GM18498 (cell line): ENCODE measurements at regions not wholly inside any gene's neighbourhood (a gene's known extent, or its start where the extent isn't known, plus 50 kb on each side); places are given as distances from the start of the nearest gene placed in this dataset.

Experiments
- ATAC-seq: cut with Tn5 transposase; IDR thresholded peaks from one replicate; pipeline ENCODE4 v1.9.1; 2021; ENCODE audit warnings: mild to moderate bottlenecking, moderate library complexity; ENCODE audit not compliant: unreplicated experiment

DNA sequence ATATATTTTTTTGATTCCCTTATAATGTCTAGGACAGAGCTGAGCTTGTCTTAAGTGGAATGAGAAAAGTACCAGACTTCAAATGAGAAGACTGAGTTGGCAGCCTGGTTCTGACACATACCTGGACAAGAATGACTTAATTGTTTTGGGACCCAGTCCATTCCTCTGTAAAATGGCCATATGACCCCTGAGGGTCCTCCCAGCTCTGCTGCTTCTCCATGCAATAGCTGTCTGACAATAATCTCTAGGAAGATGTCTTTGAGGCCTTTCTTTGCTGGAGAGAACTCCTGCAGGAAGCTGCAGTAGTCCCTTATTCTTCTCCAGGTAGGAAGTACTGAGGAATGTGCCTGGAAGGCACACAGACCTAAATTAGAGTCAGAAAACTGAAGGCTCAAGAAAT, 55.9 kb upstream of the SLIT3 start:
- ATAC-seq: no peak

- ATAC-seq: no peak
These were observed 55.2 kb upstream of the SLIT3 start for GRCh38 chr5:169356181-169356580.

DNA sequence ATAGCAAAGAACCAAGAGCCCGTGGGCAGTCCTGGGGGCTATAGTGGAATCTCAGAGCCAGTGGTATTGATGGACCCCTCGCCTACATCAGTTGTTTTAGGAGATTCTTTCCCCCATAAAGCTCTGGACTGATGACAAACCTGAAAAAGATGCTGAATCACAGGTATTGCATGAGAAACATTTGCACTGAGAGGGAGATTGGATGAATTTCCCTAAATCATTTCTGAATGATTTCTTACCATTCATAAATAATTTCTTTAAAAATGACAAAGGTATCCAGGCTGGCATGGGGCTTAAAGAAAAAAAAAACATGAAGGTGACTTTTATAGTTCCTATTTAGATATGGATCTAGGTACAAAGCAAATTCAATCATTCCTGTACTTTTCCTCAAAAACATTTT, 54.0 kb upstream of the SLIT3 start:
- ATAC-seq: no peak

GRCh38 chr5:169354263-169354662, 53.3 kb upstream of the SLIT3 start:
- ATAC-seq: no peak

GRCh38 chr5:169352901-169353300, 52.0 kb upstream of the SLIT3 start:
- ATAC-seq: no peak

DNA sequence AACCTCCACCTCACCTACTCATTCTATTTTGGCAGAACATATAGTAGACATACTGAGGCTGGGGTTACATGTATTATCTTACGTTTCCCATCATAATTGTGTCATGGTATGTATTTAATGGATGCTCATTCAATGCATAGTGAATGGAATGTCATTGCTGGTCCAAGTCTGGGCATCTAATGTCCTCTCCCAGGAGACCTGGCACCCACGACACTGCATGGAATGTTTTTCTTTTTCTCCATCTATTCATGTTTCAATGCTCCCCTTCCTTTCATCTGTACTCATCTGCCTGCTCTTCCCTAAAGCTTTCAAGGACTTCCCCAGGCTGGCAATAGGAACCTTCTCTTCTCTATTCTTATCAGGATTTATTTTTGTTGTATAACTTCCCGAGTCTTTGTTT, 50.8 kb upstream of the SLIT3 start:
- ATAC-seq: no peak

DNA sequence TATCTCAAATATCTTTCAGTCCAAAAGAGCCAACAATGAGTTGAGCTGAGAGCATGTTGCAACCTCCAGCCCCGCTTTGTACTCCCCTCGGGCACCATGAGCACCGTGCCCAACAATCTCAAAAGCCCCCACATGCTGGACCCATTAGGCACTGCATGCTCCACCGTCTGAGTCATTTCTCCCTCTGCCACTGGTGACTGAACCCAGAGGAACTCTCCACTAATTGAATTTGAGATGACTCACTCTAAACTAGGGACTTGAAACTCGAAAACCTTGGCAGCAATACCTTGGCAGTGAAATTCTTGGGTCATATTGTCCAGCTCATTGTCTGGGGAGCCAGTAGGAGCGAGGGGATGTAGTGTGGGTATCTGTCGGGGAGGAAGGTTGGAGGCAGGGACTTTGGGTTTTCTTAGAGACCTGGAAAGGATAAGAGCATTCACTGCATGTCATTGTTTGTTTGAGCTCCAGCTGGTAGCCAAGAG, 49.9 kb upstream of the SLIT3 start:
- no peak for ATAC-seq
